T-helper 2 cell treated with Interferon-gamma antibody and Interleukin-4, amounts not matched to agents 5 μg/mL and 100 μg/mL, for 36 hours (primary cell): ENCODE measurements at regions not wholly inside any gene's neighbourhood (a gene's known extent, or its start where the extent isn't known, plus 50 kb on each side); places are given as distances from the start of the nearest gene placed in this dataset.
"Not testable (repeated sequence)": the region's sequence is repeated elsewhere in the genome, so short reads cannot be mapped to it uniquely, and the experiment has no call there.

Experiments
- DNase-seq: peaks from one replicate; pipeline ENCODE4 v3.0.0; 2021; ENCODE audit warnings: low spot score
- H3K27ac Mint-ChIP-seq: one replicate; pipeline ENCODE4 v1.8.0; 2021; ENCODE audit warnings: mild to moderate bottlenecking, mixed read lengths
- H3K27me3 Mint-ChIP-seq: one replicate; pipeline ENCODE4 v1.8.0; 2021; ENCODE audit warnings: low read depth, mixed read lengths
- H3K36me3 Mint-ChIP-seq: one replicate; pipeline ENCODE4 v1.8.0; 2021; ENCODE audit warnings: low read depth, mixed read lengths
- H3K4me1 Mint-ChIP-seq: one replicate; pipeline ENCODE4 v1.8.0; 2021; ENCODE audit warnings: low read depth, mixed read lengths
- H3K4me3 Mint-ChIP-seq: one replicate; pipeline ENCODE4 v1.8.0; 2022; ENCODE audit warnings: mild to moderate bottlenecking, moderate library complexity, mixed read lengths
- H3K9me3 Mint-ChIP-seq: one replicate; pipeline ENCODE4 v1.8.0; 2021; ENCODE audit warnings: mixed read lengths

DNA sequence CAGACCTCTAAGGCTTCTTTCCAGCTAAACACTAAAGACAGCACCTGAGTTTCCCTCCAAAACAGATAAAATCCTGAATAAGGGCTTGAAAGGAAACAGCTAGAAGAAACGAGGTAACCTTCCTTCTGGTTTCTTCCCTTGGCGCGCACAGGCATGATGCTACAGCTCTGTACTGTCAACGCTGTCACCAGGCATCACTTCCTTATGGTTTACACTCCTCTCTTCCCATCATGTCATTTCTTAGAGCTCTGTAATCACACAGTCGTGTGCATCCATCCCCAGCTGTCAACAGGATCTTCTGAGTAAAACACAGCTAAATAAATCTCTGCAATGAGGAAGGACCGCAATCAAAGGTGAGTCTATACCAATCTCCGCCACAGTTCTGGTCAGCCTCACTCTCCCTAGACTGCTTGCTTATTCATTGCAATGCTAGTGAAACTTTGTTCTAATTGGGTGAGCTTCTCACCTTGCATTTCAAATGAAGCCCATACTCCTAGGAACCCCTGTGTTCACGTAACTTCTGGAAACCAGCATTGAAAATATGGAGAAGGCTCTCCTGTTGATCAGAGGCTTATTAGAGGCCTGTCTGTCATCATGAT lies 162.6 kb upstream of the DTNBP1 start:
- Mint-ChIP-seq H3K27ac (no peak overlapping the region), H3K36me3 (no peaks in the 10 kb centered on the region), H3K9me3 (no peaks in the 10 kb centered on the region), H3K27me3 (no peaks in the 10 kb centered on the region), H3K4me3 (no peak overlapping the region), H3K4me1 (peaks cover 2% of the 10 kb centered on the region)
- DNase-seq: no peak

DNA sequence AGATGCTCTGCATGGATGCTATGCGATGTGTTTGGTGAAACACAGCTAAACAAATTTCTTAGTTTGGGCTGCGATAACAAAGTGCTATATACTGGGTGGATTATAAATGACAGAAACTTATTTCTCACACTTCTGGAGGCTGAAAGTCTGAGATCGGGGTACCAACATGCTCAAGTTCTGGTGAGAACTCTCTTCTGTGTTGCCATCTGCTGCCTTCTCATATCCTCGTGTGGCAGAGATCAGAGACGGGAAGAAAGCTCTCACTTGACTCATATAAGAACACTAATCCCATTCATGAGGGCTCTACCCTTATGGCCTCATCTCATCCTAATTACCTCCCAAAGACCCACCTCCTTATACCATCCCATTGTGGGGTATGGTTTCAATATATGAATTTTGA lies 162.0 kb upstream of the DTNBP1 start:
- H3K9me3 Mint-ChIP-seq: no peaks in the 10 kb centered on the region
- no peaks in the 10 kb centered on the region for H3K27me3 Mint-ChIP-seq
- H3K27ac Mint-ChIP-seq: no peak overlapping the region
- H3K4me1 Mint-ChIP-seq: peaks cover 2% of the 10 kb centered on the region
- no peaks in the 10 kb centered on the region for H3K36me3 Mint-ChIP-seq
- H3K4me3 Mint-ChIP-seq: no peak overlapping the region
- DNase-seq: no peak

DNA sequence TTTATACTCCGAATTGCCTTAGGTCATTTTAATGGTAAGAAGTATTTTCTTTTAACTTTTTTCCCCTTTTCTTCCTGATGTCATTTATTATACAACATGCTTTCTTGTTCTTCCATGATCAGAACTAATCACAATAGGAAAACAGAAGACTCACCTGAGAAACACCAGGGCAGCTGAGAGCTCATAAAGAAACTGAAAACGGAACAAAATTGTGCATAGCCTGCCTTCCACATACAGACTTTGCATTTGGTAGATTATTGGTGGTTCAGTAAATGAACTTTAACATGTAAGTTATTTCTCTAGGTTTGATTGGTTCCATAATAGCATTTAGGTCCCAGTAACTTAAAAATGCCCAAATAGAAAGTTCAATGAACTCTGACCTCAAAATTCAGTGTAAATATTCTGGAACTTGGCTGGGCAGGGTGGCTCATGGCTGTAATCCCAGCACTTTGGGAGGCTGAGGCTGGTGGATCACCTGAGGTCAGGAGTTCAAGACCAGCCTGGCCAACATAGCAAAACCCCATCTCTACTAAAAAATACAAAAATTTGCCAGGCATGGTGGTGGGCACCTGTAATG lies 161.1 kb upstream of the DTNBP1 start:
- Mint-ChIP-seq H3K4me1 (no peaks in the 10 kb centered on the region), H3K36me3 (no peaks in the 10 kb centered on the region), H3K4me3 (no peak overlapping the region), H3K27ac (no peak overlapping the region), H3K27me3 (no peaks in the 10 kb centered on the region), H3K9me3 (no peaks in the 10 kb centered on the region)
- no peak for DNase-seq

DNA sequence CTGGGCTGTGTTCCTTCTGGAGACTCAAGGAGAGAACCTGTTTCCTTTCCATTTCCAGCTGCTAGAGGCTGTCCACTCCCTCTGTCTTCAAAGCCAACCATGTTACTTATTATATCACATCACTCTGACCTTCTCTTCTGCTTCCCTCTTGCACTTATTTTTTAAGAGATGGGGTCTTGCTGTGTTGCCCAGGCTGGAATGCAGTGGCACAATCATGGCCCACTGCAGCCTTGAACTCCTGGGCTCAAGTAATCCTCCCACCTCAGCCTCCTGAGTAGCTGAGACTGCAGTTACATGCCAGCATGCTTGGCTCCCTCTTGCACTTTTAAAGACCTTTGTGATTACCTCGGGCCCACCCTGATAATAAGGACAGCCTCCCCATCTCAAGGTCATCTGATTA lies 160.0 kb upstream of the DTNBP1 start:
- Mint-ChIP-seq H3K27ac (no peak overlapping the region), H3K9me3 (no peaks in the 10 kb centered on the region), H3K36me3 (no peaks in the 10 kb centered on the region), H3K4me3 (no peak overlapping the region), H3K4me1 (no peaks in the 10 kb centered on the region), H3K27me3 (no peaks in the 10 kb centered on the region)
- no peak for DNase-seq

DNA sequence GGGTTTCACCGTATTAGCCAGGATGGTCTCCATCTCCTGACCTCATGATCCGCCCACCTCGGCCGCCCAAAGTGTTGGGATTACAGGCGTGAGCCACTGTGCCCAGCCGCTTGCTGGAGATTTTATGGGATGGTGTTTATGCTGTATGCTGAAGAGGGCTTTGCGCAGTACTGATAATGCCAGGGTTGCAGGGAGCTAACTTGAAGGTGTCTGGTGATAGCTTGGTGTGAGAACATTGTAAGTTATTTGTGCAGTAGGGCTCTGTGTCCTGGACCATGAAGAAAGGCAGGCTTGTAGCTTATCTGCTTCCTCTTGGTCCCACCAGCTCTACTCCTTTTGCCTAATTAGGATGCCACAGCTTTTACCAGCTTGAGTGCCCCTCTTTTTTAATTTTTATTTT lies 157.0 kb upstream of the DTNBP1 start:
- H3K9me3 Mint-ChIP-seq: no peaks in the 10 kb centered on the region
- no peak overlapping the region for H3K4me3 Mint-ChIP-seq
- H3K27me3 Mint-ChIP-seq: no peaks in the 10 kb centered on the region
- H3K36me3 Mint-ChIP-seq: no peaks in the 10 kb centered on the region
- DNase-seq: no peak
- no peaks in the 10 kb centered on the region for H3K4me1 Mint-ChIP-seq
- H3K27ac Mint-ChIP-seq: no peak overlapping the region

DNA sequence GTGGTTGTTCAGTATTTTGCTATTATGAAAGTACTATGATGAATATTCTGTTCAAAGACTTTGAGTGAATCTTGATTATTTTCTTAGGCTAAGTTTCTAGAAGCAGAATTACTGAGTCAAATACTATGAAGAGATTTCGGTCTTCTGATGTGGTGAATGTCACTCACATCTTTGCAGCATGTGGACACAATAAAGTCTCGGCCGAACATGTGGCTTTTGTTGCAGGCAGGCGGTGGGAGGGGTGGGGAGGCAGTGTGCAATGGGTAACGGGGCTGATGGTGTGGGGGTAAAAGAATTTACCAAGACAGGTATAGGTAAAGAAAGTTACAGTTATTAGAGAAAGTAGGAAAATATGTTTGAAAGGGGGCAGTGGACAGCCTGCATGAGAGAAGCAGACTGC lies 156.4 kb upstream of the DTNBP1 start:
- Mint-ChIP-seq H3K27ac (no peak overlapping the region), H3K4me1 (no peaks in the 10 kb centered on the region), H3K27me3 (no peaks in the 10 kb centered on the region), H3K9me3 (no peaks in the 10 kb centered on the region), H3K4me3 (no peak overlapping the region), H3K36me3 (no peaks in the 10 kb centered on the region)
- no peak for DNase-seq

DNA sequence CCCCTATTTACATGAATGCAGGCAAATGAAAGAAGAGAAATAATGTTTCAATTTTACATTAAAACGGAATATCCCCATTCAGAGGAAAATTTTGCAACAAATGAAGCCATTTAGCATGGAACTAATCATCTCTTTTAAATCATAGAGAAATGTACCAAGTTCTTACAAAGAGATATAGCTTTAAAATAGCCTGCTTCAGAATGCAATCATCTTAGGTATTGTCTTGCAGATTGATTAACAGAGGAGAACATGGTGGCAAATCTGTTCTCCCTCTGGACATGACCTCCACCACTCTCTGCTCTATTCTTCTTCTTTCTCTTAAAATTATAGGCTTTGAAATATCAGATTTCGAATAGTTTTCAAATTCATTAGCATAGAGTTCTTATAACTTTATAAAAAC lies 155.7 kb upstream of the DTNBP1 start:
- DNase-seq: no peak
- Mint-ChIP-seq H3K4me3 (no peak overlapping the region), H3K9me3 (no peaks in the 10 kb centered on the region), H3K27me3 (no peaks in the 10 kb centered on the region), H3K27ac (no peak overlapping the region), H3K36me3 (no peaks in the 10 kb centered on the region), H3K4me1 (peaks cover 1% of the 10 kb centered on the region)

DNA sequence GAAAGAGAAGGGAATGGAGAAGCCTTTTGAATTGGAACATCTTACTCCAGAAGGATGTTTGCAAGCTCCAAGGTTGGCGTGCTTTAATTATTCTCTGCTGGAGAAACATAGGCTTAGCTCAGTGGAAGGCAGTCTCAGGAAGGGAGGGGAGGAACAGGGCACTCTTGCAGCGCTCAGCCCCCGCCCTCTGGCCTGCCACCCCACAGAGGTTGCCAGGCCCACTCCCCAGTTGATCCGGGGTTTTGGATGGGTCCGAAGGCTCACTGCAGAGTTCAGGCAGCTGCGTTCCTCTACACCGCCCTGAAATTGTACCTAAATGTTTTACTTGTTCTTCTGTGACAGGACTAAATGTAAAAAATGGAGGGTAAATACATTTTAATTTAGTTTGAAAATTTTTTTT lies 155.2 kb upstream of the DTNBP1 start:
- H3K36me3 Mint-ChIP-seq: no peaks in the 10 kb centered on the region
- DNase-seq: no peak
- no peak overlapping the region for H3K4me3 Mint-ChIP-seq
- peaks cover 1% of the 10 kb centered on the region for H3K4me1 Mint-ChIP-seq
- H3K27me3 Mint-ChIP-seq: no peaks in the 10 kb centered on the region
- H3K27ac Mint-ChIP-seq: no peak overlapping the region
- H3K9me3 Mint-ChIP-seq: no peaks in the 10 kb centered on the region

DNA sequence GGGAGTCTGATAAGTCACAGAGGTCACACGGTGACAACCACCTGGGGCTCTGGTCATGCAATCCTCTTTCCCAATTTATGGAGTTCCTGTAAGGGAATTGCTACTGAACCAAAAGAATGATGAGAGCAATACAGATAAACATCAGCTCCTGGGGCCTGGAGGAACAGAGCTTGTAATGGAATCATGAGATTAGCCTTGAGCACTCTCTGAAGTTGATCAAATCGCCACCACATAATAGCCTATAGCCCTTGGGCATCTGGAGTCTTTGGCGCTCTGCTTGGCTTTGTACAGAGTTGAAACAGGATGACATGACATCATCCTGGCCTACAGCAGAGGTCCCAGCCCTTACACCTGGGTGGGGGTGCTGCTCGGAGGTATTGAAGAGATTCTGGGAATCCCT lies 154.3 kb upstream of the DTNBP1 start:
- H3K27me3 Mint-ChIP-seq: no peaks in the 10 kb centered on the region
- peaks cover 5% of the 10 kb centered on the region for H3K4me1 Mint-ChIP-seq
- no peaks in the 10 kb centered on the region for H3K36me3 Mint-ChIP-seq
- no peak overlapping the region for H3K4me3 Mint-ChIP-seq
- no peak overlapping the region for H3K27ac Mint-ChIP-seq
- no peak for DNase-seq
- no peaks in the 10 kb centered on the region for H3K9me3 Mint-ChIP-seq

DNA sequence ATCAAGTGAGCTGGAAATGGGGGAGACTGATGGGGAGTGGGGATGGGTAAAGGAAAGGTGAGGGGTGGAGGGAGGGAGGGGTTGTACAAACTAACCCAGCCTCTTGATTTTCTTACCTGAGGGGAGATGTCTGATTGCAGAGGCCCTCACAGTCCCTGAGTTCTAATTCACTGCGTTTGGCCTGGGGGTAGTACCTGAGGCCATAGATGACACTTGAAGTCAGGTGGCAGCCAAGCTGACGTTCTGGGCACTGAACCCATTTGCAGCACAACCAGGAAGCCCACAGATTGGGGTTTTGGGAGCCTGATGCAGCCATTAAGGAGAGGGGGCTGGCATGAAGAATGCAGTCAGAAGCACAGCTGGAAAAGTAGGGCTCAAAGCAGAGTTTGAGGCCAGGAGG lies 153.8 kb upstream of the DTNBP1 start:
- Mint-ChIP-seq H3K36me3 (no peaks in the 10 kb centered on the region), H3K9me3 (no peaks in the 10 kb centered on the region), H3K4me3 (no peak overlapping the region), H3K4me1 (peaks cover 5% of the 10 kb centered on the region), H3K27ac (no peak overlapping the region), H3K27me3 (no peaks in the 10 kb centered on the region)
- DNase-seq: no peak

DNA sequence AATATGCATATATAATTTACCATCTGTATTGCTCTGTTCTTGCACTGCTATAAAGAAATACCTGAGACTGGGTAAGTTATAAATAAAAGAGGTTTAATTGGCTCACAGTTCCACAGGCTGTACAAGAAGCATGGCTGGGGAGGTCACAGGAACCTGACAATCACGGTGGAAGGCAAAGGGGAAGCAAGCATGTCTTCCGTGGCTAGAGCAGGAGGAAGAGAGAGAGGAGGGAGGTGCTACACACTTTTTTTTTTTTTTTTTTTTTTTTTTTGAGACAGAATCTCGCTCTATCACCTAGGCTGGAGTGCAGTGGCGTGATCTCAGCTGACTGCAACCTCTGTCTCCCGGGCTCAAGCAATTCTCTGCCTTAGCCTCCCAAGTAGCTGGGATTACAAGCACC lies 150.9 kb upstream of the DTNBP1 start:
- H3K27ac Mint-ChIP-seq, H3K27me3 Mint-ChIP-seq, H3K4me1 Mint-ChIP-seq, H3K9me3 Mint-ChIP-seq, H3K4me3 Mint-ChIP-seq, H3K36me3 Mint-ChIP-seq, DNase-seq: not testable (repeated sequence)

DNA sequence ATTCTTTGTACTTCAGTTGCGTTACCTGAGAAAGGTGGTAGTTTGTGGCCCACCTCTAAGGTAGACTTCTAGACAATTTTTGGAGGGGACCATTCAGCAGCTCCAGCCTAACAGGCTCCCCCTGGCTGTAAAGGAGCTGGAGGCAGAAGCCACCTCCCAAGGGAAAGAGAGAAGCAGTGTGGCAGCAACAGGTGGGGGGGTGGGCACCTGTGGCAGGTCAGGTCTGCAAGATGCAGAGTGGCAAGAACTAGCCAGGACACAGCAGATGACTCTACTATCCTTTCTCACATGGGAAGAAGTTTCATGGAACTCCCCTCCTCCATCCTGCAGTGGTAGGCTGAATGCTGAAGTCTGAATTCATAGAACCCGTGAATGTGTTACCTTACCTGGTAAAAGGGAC lies 148.3 kb upstream of the DTNBP1 start:
- no peaks in the 10 kb centered on the region for H3K36me3 Mint-ChIP-seq
- H3K27ac Mint-ChIP-seq: no peak overlapping the region
- peaks cover 7% of the 10 kb centered on the region for H3K4me1 Mint-ChIP-seq
- no peak for DNase-seq
- no peaks in the 10 kb centered on the region for H3K9me3 Mint-ChIP-seq
- H3K4me3 Mint-ChIP-seq: no peak overlapping the region
- H3K27me3 Mint-ChIP-seq: no peaks in the 10 kb centered on the region

DNA sequence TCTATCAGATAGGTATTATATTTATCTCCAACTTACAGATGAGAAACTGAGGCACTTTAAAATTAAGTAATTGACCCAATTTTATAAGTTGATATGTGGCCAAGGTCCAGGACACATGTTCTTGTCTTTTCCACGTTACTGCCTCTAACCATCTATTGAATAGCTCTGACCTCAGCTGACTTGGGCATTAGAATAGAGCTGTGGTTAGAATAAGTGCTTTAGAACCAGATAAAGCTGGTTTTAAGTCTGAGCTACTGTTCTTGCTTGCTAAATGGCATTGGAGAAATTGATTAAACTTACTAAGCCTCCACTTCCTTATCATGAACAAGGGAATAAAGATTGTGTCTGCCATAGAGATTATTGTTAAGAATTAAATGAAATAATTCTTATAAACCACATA lies 147.8 kb upstream of the DTNBP1 start:
- Mint-ChIP-seq H3K4me1 (peaks cover 7% of the 10 kb centered on the region), H3K4me3 (no peak overlapping the region), H3K27me3 (no peaks in the 10 kb centered on the region), H3K36me3 (no peaks in the 10 kb centered on the region), H3K9me3 (no peaks in the 10 kb centered on the region), H3K27ac (no peak overlapping the region)
- DNase-seq: no peak

DNA sequence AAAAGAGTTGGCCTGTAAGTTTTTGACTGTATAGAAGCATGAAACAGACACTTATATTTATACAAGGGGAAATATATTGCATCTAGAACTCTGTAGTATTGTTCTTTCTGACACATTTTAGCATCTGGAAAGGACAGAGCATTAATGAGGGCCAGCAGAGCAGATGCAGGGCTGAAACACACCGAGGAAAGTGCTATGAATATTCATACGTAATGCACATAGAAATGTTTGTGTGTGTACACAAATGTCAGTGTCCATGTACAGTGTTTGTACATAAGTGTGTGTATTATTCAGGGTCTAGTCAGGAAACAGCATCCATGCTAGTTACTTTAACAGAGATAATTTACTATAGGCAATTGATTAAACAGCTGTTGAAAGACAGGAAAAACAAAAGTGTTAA lies 146.5 kb upstream of the DTNBP1 start:
- H3K9me3 Mint-ChIP-seq: no peaks in the 10 kb centered on the region
- no peak overlapping the region for H3K27ac Mint-ChIP-seq
- peaks cover 7% of the 10 kb centered on the region for H3K4me1 Mint-ChIP-seq
- H3K27me3 Mint-ChIP-seq: no peaks in the 10 kb centered on the region
- no peak for DNase-seq
- H3K4me3 Mint-ChIP-seq: no peak overlapping the region
- no peaks in the 10 kb centered on the region for H3K36me3 Mint-ChIP-seq
